Stimulated activated CD4-positive, alpha-beta T cell treated with anti-CD3 and anti-CD28 coated beads, TNF-alpha, amount 100 ng/mL, for 4 hours (primary cell): ENCODE measurements at regions not wholly inside any gene's neighbourhood (a gene's known extent, or its start where the extent isn't known, plus 50 kb on each side); places are given as distances from the start of the nearest gene placed in this dataset.
"Not testable (repeated sequence)": the region's sequence is repeated elsewhere in the genome, so short reads cannot be mapped to it uniquely, and the experiment has no call there.

ENCODE experiments used
- DNase-seq, 3 experiments: peaks; one replicate each; pipeline ENCODE4 v3.0.0-alpha.2; 2020; ENCODE audit warnings: low read depth in 3 of 3

GRCh38 chr18:78410094-78410786, 569.4 kb upstream of the SALL3 start:
- DNase-seq = no peak

- DNase-seq = no peak
These were observed 568.1 kb upstream of the SALL3 start for GRCh38 chr18:78411539-78411938.

GRCh38 chr18:78414302-78414701, 565.3 kb upstream of the SALL3 start:
- DNase-seq = no peak

GRCh38 chr18:78416853-78417252, 562.8 kb upstream of the SALL3 start:
- no peak for DNase-seq

GRCh38 chr18:78418379-78418778, 561.2 kb upstream of the SALL3 start:
- no peak for DNase-seq

GRCh38 chr18:78419171-78419570, 560.4 kb upstream of the SALL3 start:
- DNase-seq = no peak

- no peak for DNase-seq
These were observed 559.5 kb upstream of the SALL3 start for GRCh38 chr18:78420116-78420515.

- DNase-seq = no peak
These were observed 558.2 kb upstream of the SALL3 start for GRCh38 chr18:78421392-78421791.

GRCh38 chr18:78422336-78422735, 557.3 kb upstream of the SALL3 start:
- DNase-seq = no peak

- no peak for DNase-seq
These were observed 555.8 kb upstream of the SALL3 start for GRCh38 chr18:78423811-78424210.

GRCh38 chr18:78424403-78425018, 555.1 kb upstream of the SALL3 start:
- no peak for DNase-seq

- no peak for DNase-seq
These were observed 554.6 kb upstream of the SALL3 start for GRCh38 chr18:78425019-78425412.

- DNase-seq = no peak
These were observed 552.5 kb upstream of the SALL3 start for GRCh38 chr18:78427081-78427480.

- DNase-seq = no peak
These were observed 550.2 kb upstream of the SALL3 start for GRCh38 chr18:78429127-78430108.

- DNase-seq = no peak
These were observed 549.4 kb upstream of the SALL3 start for GRCh38 chr18:78430131-78430758.

GRCh38 chr18:78431606-78432005, 548.0 kb upstream of the SALL3 start:
- DNase-seq = no peak

GRCh38 chr18:78433562-78433961, 546.1 kb upstream of the SALL3 start:
- DNase-seq = no peak

GRCh38 chr18:78436110-78436509, 543.5 kb upstream of the SALL3 start:
- no peak for DNase-seq

GRCh38 chr18:78438235-78438634, 541.4 kb upstream of the SALL3 start:
- not testable (repeated sequence) for DNase-seq

GRCh38 chr18:78445880-78446279, 533.7 kb upstream of the SALL3 start:
- no peak for DNase-seq

- DNase-seq = no peak
These were observed 532.4 kb upstream of the SALL3 start for GRCh38 chr18:78447211-78447610.

- no peak for DNase-seq
These were observed 531.5 kb upstream of the SALL3 start for GRCh38 chr18:78448106-78448505.
